Activated CD8-positive, alpha-beta T cell treated with anti-CD3 and anti-CD28 coated beads for 36 hours (primary cell): ENCODE measurements at regions not wholly inside any gene's neighbourhood (a gene's known extent, or its start where the extent isn't known, plus 50 kb on each side); places are given as distances from the start of the nearest gene placed in this dataset.

ENCODE experiments used
- ATAC-seq: fragments of 200-7000 bp; cut with Tn5 transposase; one replicate; pipeline ENCODE4 v1.10.0; 2021; ENCODE audit warnings: mild to moderate bottlenecking, moderate library complexity
- CTCF ChIA-PET: fragments of 350-600 bp; sonication (Branson Sonifier 250); formaldehyde crosslinking; loops from one replicate; lab custom pipeline; 2021; ENCODE audit warnings: antibody characterized with exemption; lab: Charles Lee
- POLR2A ChIA-PET: fragments of 350-600 bp; sonication (Branson Sonifier 250); formaldehyde crosslinking; loops from one replicate; lab custom pipeline; 2021; ENCODE audit warnings: antibody characterized with exemption; lab: Charles Lee
- DNase-seq: peaks from one replicate; pipeline ENCODE4 v3.0.0-alpha.2; 2020
- H3K27ac Mint-ChIP-seq: one replicate; pipeline ENCODE4 v1.8.0; 2021; ENCODE audit warnings: mild to moderate bottlenecking, mixed read lengths
- H3K27me3 Mint-ChIP-seq: one replicate; pipeline ENCODE4 v1.8.0; 2021; ENCODE audit warnings: mixed read lengths
- H3K36me3 Mint-ChIP-seq: one replicate; pipeline ENCODE4 v1.8.0; 2021; ENCODE audit warnings: low read depth, mixed read lengths
- H3K4me1 Mint-ChIP-seq: one replicate; pipeline ENCODE4 v1.8.0; 2021; ENCODE audit warnings: low read depth, mixed read lengths
- H3K4me3 Mint-ChIP-seq: one replicate; pipeline ENCODE4 v1.8.0; 2021; ENCODE audit warnings: mild to moderate bottlenecking, moderate library complexity, mixed read lengths
- H3K9me3 Mint-ChIP-seq: one replicate; pipeline ENCODE4 v1.8.0; 2021; ENCODE audit warnings: mixed read lengths
- CTCF ChIP-seq: fragments of 200-600 bp; IDR thresholded peaks from one replicate; pipeline ENCODE4 v1.8.0; 2022; ENCODE audit warnings: antibody characterized with exemption, mild to moderate bottlenecking
- intact Hi-C: fragments of 100-400 bp; cut with micrococcal nuclease; formaldehyde crosslinking; loops from one replicate; pipeline ENCODE4 v1.10.0; 2022

DNA sequence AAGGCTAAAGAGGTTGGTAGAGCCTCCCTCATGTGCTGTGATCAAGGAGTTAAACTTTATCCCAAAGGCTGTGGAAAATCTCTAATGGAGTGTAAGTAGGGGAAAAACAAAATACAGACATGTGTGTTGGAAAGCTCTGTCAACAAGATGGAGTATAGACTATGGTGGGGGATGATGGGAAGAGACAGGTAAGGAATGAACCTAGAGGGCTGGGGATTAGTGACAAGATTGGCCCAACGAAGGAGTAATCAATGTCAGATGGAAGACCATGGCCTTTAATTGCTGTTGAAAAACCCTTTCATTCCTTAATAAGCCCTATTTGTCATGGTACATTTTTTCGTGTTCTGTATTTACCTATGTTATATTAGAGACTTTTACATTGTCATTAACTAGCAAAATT, 278.6 kb downstream of the SQOR start:
- CTCF ChIA-PET = no interaction called here
- Mint-ChIP-seq H3K4me1 (no peaks in the 10 kb centered on the region), H3K9me3 (peaks cover 11% of the 10 kb centered on the region), H3K4me3 (no peak overlapping the region), H3K27ac (no peak overlapping the region), H3K27me3 (no peaks in the 10 kb centered on the region), H3K36me3 (no peaks in the 10 kb centered on the region)
- DNase-seq (no peak), ATAC-seq (no peak)
- TF ChIP-seq CTCF = no peak
- intact Hi-C loops = no loop called here
- POLR2A ChIA-PET = no interaction called here

- DNase-seq (no peak), ATAC-seq (no peak)
- no peaks in the 10 kb centered on the region for H3K36me3 Mint-ChIP-seq
- ChIA-PET CTCF (no interaction called here), POLR2A (no interaction called here)
- H3K4me1 Mint-ChIP-seq = no peaks in the 10 kb centered on the region
- H3K4me3 Mint-ChIP-seq = no peak overlapping the region
- H3K9me3 Mint-ChIP-seq = peaks cover 10% of the 10 kb centered on the region
- TF ChIP-seq CTCF = no peak
- H3K27me3 Mint-ChIP-seq = no peaks in the 10 kb centered on the region
- intact Hi-C loops = no loop called here
- no peak overlapping the region for H3K27ac Mint-ChIP-seq
Observed at GRCh38 chr15:45914425-45914824, 279.6 kb downstream of the SQOR start.

DNA sequence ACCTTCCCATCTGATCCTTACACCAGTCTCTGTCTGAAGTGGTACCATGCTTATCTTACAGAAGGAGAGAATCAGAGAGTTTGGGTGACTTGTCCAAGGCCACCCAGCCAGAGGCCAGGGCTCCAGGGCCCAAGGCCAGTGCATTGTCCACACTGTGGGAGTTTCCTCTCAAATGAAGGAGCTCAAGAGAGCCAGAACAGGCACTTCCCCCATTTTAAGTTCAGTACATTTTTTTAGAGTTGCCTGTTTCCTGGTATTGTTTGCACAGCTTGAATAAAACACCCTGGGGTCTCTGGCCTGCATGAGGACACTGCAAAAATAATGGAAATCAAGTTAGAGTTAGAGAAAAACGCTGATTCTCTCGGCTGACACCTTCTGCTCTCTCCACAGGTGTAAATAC, 284.0 kb downstream of the SQOR start:
- no peak for TF ChIP-seq CTCF
- ChIA-PET POLR2A (no interaction called here), CTCF (no interaction called here)
- no peak overlapping the region for H3K27ac Mint-ChIP-seq
- no peak overlapping the region for H3K4me3 Mint-ChIP-seq
- intact Hi-C loops = no loop called here
- H3K27me3 Mint-ChIP-seq = no peaks in the 10 kb centered on the region
- H3K9me3 Mint-ChIP-seq = no peaks in the 10 kb centered on the region
- no peaks in the 10 kb centered on the region for H3K36me3 Mint-ChIP-seq
- no peaks in the 10 kb centered on the region for H3K4me1 Mint-ChIP-seq
- no peak for ATAC-seq
- DNase-seq = no peak

GRCh38 chr15:45919806-45920205, 285.0 kb downstream of the SQOR start:
- Mint-ChIP-seq H3K36me3 (no peaks in the 10 kb centered on the region), H3K27ac (no peak overlapping the region), H3K9me3 (no peaks in the 10 kb centered on the region), H3K4me3 (no peak overlapping the region), H3K27me3 (no peaks in the 10 kb centered on the region), H3K4me1 (no peaks in the 10 kb centered on the region)
- no peak for ATAC-seq
- intact Hi-C loops = no loop called here
- no peak for DNase-seq
- CTCF ChIA-PET = no interaction called here
- no peak for TF ChIP-seq CTCF
- POLR2A ChIA-PET = no interaction called here

DNA sequence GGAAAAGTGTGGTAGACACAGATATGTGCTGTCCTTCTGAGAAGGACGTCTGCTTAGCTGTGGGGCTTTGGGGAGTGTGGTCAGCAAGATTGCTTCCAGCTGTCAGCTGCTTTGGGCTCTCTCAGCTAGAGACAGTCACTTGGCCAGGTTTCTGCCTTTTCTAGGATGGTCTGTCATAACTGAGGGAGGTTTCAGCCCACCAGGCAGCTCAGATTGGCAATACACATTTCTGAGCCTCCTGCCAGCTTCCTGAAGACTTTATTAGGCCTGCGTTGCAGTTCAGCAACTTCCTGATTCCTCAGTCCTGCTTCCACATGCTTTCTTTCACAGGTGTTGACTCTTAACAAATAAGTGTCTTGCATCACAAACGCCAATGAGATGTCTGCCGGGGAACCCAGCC, 286.5 kb downstream of the SQOR start:
- CTCF ChIA-PET = no interaction called here
- no peaks in the 10 kb centered on the region for H3K9me3 Mint-ChIP-seq
- H3K4me3 Mint-ChIP-seq = no peak overlapping the region
- POLR2A ChIA-PET = interaction anchor here (1.2 kb wide), 1 partner anchor 11 kb away, joined by 3 read pairs; no protein-coding TSS in a partner anchor
- H3K27ac Mint-ChIP-seq = no peak overlapping the region
- intact Hi-C loops = no loop called here
- DNase-seq (no peak), ATAC-seq (no peak)
- H3K4me1 Mint-ChIP-seq = no peaks in the 10 kb centered on the region
- no peaks in the 10 kb centered on the region for H3K27me3 Mint-ChIP-seq
- no peaks in the 10 kb centered on the region for H3K36me3 Mint-ChIP-seq
- TF ChIP-seq CTCF = no peak
